Skin epidermis (tissue), 12 donors: ENCODE measurements at regions not wholly inside any gene's neighbourhood (a gene's known extent, or its start where the extent isn't known, plus 50 kb on each side); places are given as distances from the start of the nearest gene placed in this dataset.
A peak's percentile ranks its signal among the peaks of the same experiment; 100 is the strongest.

Experiments used
- H3K27ac ChIP-seq, 21 experiments: fragments of 200-600 bp; sonication (generic) in 11 of 21; one replicate each; pipeline ENCODE4 v1.5.0; 2020; ENCODE audit warnings: mild to moderate bottlenecking in 3 of 21, inconsistent platforms in 2 of 21, moderate library complexity in 2 of 21
- H3K4me3 ChIP-seq, 7 experiments: fragments of 200-600 bp; sonication (generic) in 2 of 7; one replicate each; pipeline ENCODE4 v1.5.0; 2020; ENCODE audit warnings: inconsistent platforms in 2 of 7, mild to moderate bottlenecking in 2 of 7, moderate library complexity in 1 of 7

GRCh38 chr6:11370191-11371018 is 137.9 kb upstream of the NEDD9 start:
- no peak overlapping the region for H3K4me3 ChIP-seq
- peak overlapping the region in 6 of 21 experiments; percentile 9 to 80 (median 27) for H3K27ac ChIP-seq

- Histone ChIP-seq H3K27ac (peak overlapping the region in 3 of 21 experiments; percentile 23 to 73 (median 44)), H3K4me3 (no peak overlapping the region)
These were observed 136.3 kb upstream of the NEDD9 start for GRCh38 chr6:11368760-11369159.

- Histone ChIP-seq H3K4me3 (no peak overlapping the region), H3K27ac (peak overlapping the region in 4 of 21 experiments; percentile 12 to 73 (median 48))
These were observed 135.8 kb upstream of the NEDD9 start for GRCh38 chr6:11368264-11368663.

- H3K27ac ChIP-seq = peak overlapping the region in 10 of 21 experiments; percentile 12 to 73 (median 24)
- no peak overlapping the region for H3K4me3 ChIP-seq
These were observed 135.3 kb upstream of the NEDD9 start for GRCh38 chr6:11367638-11368199.

- Histone ChIP-seq H3K27ac (peak overlapping the region in 8 of 21 experiments; percentile 12 to 74 (median 48)), H3K4me3 (no peak overlapping the region)
These were observed 134.6 kb upstream of the NEDD9 start for GRCh38 chr6:11366934-11367637.

- H3K4me3 ChIP-seq = no peak overlapping the region
- peak overlapping the region in 9 of 21 experiments; percentile 0 to 74 (median 23) for H3K27ac ChIP-seq
These were observed 133.9 kb upstream of the NEDD9 start for GRCh38 chr6:11366183-11366933.

- Histone ChIP-seq H3K4me3 (no peak overlapping the region), H3K27ac (peak overlapping the region in 8 of 21 experiments; percentile 15 to 74 (median 38))
These were observed 132.5 kb upstream of the NEDD9 start for GRCh38 chr6:11364971-11365397.

- H3K4me3 ChIP-seq = no peak overlapping the region
- peak overlapping the region in 6 of 21 experiments; percentile 3 to 73 (median 40) for H3K27ac ChIP-seq
These were observed 131.6 kb upstream of the NEDD9 start for GRCh38 chr6:11363881-11364576.

- no peak overlapping the region for H3K27ac ChIP-seq
These were observed 130.1 kb upstream of the NEDD9 start for GRCh38 chr6:11362564-11362963.

GRCh38 chr6:11358904-11359830 is 126.7 kb upstream of the NEDD9 start:
- H3K4me3 ChIP-seq = no peak overlapping the region
- H3K27ac ChIP-seq = peak overlapping the region in 4 of 21 experiments; percentile 13 to 43 (median 25)

More at GRCh38 chr6:11362564-11362963, 130.1 kb upstream of the NEDD9 start:
- no peak overlapping the region for H3K4me3 ChIP-seq

- Histone ChIP-seq H3K4me3 (no peak overlapping the region), H3K27ac (peak overlapping the region in 16 of 21 experiments; percentile 8 to 81 (median 52))
These were observed 124.8 kb upstream of the NEDD9 start for GRCh38 chr6:11357285-11357684.

- no peak overlapping the region for H3K4me3 ChIP-seq
- peak overlapping the region in 16 of 21 experiments; percentile 8 to 81 (median 52) for H3K27ac ChIP-seq
These were observed 124.1 kb upstream of the NEDD9 start for GRCh38 chr6:11356404-11357155.

- no peak overlapping the region for H3K4me3 ChIP-seq
- H3K27ac ChIP-seq = peak overlapping the region in 19 of 21 experiments; percentile 1 to 82 (median 56)
These were observed 121.5 kb upstream of the NEDD9 start for GRCh38 chr6:11353921-11354389.

- Histone ChIP-seq H3K27ac (peak overlapping the region in 4 of 21 experiments; percentile 23 to 64 (median 48)), H3K4me3 (no peak overlapping the region)
These were observed 117.8 kb upstream of the NEDD9 start for GRCh38 chr6:11350294-11350693.

- Histone ChIP-seq H3K4me3 (no peak overlapping the region), H3K27ac (no peak overlapping the region)
These were observed 117.4 kb upstream of the NEDD9 start for GRCh38 chr6:11349880-11350279.

- no peak overlapping the region for H3K4me3 ChIP-seq
These were observed 114.0 kb upstream of the NEDD9 start for GRCh38 chr6:11346516-11346915.

GRCh38 chr6:11345536-11345935 is 113.1 kb upstream of the NEDD9 start:
- H3K27ac ChIP-seq = no peak overlapping the region
- H3K4me3 ChIP-seq = no peak overlapping the region

More at GRCh38 chr6:11346516-11346915, 114.0 kb upstream of the NEDD9 start:
- no peak overlapping the region for H3K27ac ChIP-seq
